ENCODE measurements at regions not wholly inside any gene's neighbourhood (a gene's known extent, or its start where the extent isn't known, plus 50 kb on each side); places are given as distances from the start of the nearest gene placed in this dataset.
"Not testable (repeated sequence)": the region's sequence is repeated elsewhere in the genome, so short reads cannot be mapped to it uniquely, and the experiment has no call there.

DNA sequence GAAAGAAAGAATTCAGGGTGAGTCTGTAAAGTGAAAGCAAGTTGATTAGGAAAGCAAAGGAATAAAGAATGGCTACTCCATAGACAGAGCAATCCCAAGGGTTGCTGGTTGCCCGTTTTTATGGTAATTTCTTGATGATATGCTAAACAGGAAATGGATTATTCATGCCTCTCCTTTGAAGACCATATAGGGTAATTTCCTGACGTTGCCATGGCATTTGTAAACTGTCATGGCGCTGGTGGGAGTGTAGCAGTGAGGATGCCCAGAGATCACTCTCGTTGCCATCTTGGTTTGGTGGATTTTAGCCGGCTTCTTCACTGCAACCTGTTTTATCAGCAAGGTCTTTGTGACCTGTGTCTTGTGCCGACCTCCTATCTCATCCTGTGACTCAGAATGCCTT is 287.4 kb upstream of the ERCC4 start:
- not testable (repeated sequence) for DNase-seq

DNA sequence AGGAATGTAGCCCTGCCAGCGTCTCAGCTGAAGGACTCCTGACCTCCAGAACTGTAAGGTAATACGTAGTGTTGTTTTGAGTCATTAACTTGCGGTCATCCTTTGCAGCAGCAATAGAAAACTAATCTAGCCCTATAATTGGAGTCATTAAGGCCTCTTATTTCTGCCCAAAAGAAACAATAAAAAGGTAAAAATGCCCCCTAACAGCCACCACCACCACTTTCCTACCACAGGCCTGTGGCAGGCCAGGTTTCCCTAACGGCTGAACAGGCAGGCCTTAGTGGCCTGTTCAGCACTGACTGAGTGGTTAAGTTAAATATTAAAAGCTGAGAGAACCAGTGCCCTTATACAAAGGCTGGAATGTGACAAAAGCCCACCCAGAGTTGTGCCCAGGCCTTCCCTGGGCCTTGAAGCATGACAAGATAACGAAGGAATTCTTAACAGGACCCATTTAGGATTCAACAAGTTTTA is 286.5 kb upstream of the ERCC4 start:
- no peak for DNase-seq

DNA sequence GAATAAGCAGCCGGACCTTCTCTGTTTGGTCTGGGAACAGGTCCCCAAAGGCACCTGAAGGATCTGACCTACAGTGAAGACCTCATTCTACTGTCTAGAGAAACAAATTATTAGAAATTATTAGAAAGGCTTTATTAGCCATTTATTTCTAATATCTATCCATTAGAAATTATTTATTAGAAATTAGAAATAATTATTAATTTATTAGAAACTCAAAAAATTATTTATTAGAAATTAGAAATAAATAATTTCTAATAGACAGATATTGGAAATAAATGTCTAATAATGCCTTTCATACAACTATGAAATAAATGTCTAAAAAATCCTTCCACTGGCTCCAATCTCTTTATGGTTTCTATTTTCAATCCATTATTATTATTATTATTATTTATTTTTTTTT is 285.7 kb upstream of the ERCC4 start:
- DNase-seq: no peak

DNA sequence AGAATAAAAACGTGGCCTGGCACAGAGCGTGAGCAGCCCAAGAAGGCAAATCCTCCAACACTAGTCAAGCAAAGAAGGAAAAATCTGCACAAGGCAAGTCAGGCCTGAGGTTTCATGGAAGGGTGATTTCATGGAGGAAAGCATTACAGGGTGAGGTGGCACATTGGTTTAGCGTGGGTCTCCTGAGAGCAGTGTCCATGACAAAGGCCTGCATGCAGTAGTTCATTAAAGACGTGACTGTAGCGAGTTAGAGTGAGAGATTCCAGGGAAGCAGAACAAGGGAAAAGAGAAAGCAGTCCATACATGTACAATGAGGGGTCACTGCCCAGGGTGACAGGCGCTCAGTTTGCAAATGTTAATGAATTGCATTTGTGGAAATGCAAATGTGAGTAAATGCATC is 285.0 kb upstream of the ERCC4 start:
- no peak for DNase-seq

DNA sequence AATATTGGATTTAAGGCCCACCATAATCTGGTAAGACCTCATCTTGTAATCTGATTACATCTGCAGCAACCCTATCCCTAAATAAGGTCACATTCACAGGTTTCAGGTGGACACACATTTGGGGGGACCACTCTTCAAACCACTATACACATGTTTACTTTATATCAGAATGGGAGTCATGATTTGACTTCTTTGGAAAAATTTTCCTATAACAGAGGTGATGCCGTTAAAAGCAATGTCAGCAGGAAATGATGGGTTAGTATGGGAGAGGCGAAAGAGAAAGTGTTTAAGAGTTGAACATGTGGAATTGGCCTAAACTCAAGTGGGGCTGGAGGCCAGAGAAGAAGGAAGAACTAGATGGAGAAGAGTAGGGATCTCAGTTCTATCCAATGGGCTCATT is 281.7 kb upstream of the ERCC4 start:
- no peak for DNase-seq

DNA sequence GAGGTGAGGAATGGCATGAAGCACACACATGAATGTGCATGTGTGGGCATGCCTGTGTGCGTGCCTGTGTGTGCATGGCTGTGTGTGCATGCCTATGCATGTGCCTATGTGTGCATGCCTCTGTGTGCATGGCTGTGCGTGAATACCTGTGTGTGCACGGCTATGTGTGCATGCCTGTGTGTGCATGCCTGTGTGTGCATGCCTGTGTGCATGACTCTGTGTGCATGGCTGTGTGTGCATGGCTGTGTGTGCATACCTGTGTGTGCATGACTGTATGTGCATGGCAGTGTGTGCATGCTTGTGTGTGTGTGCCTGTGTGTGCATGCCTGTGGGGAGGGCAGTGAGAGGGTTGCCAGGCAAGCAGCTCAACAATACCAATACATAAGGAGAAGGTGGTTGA is 276.5 kb upstream of the ERCC4 start:
- DNase-seq: no peak

DNA sequence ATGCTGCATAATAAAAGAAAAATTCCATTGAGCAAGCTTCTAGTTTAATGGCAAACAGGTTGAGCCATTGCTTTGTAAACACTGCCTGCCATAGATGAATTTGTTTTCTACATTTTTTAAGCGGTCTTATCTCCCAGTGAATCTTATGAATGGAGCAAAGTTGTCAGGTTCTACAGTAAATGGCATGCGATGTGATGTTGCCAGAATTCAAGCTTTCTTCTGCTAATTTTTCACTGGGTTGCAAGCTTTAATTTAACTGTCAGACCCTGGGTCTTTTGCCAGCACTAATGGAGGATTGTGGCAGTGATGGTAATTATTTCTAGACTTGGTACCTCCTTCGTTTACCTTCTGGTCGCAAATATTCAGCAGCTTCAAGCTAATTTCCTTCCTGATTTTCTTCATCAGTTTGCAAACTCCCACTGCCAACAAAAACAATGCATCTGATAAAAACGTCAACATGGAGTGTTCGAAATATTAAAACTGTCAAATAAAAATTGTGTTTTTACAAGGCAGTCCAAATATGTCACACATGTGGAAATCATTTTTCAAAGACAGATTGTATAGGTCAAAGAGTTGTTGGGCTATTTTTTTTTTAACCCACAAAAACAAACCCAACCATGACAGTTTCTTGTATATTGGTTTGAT is 274.2 kb upstream of the ERCC4 start:
- no peak for DNase-seq

DNA sequence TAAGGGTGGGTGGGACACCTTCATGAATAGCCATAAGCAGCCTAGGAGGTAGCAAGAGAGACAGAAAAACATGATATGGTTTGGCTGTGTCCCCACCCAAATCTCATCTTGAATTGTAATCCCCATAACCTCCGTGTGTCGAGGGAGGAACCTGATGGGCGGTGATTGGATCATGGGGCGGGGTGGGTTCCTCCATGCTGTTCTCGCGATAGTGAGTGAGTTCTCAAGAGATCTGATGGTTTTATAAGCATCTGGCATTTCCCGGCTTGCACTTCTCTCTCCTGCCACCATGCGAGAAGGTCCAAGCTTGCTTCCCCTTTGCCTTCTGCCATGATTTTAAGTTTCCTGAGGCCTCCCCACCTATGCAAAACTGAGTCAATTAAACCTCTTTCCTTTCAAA is 259.1 kb upstream of the ERCC4 start:
- no peak for DNase-seq

DNA sequence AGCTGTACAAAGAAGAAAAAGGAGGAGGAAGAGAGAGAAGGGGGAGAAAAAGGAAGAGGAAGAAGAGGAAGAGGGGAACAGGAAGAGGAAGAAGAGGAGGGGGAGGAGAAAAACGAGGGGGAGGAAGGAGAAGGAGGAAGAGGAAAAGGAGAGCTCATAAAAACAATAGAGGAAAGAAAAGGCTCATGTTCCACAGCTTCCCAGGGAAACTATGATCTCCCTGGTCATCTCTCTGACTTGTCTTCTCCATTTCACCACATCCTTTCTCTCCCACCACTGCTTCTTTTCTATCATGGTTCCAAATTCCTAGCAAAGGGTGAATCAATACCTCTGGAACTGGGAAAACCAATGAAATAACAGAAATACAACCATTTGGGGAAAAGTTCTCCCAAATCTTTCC is 254.1 kb upstream of the ERCC4 start:
- DNase-seq: no peak

DNA sequence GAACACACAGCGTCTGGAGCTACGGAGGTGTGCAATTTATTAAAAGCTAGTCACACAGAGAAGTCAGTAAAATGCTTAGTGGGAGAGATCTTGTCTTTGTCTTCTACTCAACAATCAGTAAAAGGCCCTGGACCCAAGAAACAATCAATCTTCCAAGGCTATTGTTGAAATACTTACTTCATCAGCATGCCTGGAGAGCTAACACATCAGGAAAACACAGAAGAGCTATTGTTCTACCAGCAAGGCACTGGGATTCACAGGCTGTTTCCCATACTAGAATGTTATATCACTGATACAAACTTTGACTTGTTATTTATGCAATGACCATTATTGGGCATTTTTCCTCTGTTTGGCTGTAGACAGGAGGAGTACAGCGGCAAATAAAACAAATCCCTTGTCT is 247.8 kb upstream of the ERCC4 start:
- no peak for DNase-seq

DNA sequence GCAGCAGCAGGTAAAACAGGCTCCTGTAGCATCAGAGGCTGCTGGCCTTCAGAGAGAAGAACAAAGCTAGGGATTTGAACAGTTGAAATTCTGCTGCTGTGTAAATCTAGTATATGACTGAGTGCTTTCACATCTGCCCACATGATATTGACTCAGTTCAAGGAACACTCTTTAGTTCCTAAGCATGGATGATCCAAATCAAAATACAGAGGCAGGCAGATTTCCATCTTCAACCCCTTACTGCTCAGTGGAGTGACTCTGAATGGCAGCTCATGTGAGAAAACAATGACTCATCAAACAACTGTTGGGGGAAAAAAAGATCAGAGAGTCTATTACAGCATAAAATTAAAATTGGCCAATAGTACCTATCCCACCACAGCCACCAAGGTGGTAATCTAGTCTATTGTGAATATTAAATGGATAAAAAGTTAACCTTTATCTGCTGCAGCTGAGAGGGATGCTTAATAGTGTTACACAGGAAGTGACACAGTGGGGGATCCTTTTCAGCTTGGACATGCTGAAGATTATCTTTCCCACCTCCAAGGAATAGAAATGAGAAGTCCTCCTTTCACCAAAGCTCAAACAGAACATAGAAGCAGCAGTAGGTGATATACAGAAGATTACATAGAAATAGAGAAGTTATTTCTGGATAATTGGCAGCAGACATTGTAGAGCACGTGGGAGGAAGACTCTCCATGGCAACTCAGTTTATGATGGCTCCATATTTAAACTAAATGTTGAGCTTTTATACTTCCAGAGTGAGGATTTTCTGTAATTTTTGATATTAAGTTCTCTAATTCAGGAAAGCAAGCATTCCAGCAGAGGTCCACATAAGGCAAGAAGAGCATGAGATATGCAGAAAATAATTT is 239.7 kb upstream of the ERCC4 start:
- no peak for DNase-seq

DNA sequence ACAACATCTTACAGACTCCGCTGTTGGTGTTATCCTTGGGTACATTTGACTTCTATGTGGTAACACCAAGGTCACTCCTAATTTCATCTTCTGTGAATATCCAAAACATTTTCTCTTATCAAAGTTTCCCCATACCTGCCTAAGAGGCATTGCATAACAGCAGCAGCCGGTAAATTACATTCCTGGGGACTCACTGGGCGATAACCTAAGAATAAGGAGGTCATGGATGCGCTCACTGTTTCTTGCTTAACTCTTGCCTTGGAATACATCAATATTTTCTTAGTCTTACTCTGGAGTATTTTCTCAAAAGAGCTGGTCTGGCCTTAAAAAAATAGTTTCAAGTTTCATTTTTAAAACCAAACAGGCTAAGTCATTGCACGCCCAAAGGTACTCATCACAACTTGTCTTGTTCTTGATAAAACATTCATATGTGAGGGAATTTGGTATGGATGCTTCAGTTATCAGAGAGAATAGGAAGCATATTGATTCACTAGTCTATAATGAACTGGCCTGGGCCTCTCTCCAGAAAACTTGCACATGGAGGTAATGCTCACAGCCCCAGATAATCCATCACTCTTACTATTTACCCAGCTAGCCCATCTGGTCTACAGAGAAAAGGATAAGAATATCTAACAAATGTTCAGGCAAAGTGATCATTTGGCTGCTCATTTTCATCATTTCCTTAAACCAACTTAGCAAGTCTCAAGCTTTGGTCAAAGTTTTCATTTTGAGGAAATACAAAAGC is 235.0 kb upstream of the ERCC4 start:
- DNase-seq: no peak

DNA sequence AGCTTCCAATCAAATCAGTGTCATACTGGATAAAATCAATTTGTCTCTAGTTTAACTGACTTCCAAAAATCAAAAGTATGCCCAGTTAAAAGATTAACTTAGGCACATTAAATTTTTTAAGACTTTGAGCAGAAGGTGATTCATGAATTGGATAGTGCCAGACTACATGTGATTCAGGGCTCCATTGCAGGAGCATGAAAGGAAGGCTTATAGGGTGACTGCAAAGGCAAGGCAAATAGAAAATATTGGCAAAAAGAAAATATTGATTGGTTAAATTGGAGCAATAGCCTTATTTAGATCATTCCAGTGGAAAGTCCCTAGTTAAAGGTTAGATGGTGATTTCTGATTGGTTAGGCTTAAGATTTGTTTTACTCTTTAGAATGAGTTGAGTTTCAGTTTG is 223.9 kb upstream of the ERCC4 start:
- DNase-seq: no peak

DNA sequence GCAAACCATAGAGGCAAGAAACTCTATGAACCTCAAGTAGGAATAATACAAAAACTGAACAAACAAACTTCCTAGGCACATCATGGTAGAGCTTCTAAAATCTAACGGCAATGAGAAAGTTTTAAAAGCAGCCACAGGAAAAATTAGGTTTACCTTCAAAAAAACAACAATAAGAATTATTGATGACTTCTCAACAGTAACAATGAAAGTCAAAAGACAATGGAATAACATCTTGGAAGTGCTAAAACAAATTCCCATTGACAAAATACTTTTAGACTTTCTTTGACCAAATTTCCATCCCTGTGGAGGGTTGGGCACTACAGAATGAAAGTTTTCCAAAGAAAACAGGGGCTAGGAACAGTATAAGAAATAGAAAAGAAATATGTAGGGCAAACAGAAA is 222.9 kb upstream of the ERCC4 start:
- DNase-seq: no peak

DNA sequence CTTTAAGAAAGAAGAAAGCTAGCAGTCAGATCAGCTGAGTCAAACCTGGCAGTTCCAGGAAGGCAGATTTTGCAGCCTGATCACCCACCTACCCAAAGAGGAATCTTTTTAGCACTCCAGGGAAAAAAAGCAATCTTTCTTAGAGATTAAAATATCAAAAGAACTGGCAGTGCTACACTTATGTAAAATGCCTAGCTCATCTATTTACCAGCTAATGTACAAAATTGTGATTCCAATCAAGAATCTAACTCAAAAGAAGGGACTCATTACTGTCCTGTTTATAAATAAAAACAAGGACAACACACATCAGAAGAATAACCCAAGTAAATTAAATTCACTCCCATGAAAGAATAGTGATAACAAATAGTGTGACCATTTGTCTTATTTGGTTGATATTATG is 222.4 kb upstream of the ERCC4 start:
- DNase-seq: no peak

DNA sequence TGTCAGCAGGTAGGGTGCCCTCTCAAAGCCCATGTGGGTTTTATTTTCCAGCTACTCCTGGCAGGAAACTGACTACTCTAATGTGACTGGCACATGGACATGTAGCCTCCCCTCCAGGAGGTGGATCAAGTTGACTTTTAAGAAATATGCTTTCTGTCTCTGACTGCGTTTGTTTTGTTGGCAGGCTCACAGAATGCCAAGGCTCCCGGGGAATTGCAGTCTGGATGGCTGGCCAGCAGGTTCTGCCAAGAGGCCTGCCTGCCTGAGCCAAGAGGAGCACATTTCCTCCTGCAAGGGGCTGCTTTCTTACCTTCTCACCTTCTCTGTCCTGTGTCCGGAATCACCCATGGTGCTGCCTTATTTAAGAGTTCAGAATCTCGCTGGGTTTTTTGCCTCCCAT is 217.3 kb upstream of the ERCC4 start:
- DNase-seq: no peak

DNA sequence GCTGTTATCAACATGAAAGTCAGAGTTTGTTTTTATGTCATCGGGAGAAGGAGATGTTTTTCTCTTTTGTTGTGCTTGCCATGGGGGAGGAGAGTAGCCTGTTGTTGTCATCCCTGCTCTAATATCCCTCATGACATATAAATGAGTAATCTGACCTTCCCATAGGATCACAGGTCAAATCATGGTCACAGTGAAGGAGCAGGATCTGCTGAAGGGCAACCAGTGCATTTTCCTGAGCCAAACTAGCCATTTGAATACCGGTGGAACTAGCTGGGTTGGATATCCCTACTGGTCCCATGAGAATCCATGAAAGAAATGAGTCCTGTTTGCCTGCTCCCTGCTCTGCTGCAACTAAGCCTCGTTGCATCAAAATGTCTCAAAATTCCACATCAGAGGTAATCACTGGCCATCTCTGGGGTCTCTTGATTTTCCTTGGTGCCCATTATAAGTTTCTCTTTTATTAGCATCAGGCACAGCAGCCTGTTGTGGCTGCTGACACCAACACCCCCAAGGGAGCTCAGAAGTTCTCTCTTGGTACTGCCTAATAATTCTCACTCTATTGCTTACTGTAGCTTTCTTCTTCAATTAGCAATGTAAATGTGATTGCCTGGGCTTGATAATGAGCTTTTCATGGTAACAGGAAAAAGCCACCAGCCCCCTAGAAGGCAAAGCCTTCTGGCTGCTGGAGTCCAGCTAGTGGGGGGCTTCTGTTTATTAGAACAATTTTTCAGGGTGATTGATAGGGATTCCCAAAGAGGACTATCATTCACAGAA is 211.4 kb upstream of the ERCC4 start:
- DNase-seq: no peak

DNA sequence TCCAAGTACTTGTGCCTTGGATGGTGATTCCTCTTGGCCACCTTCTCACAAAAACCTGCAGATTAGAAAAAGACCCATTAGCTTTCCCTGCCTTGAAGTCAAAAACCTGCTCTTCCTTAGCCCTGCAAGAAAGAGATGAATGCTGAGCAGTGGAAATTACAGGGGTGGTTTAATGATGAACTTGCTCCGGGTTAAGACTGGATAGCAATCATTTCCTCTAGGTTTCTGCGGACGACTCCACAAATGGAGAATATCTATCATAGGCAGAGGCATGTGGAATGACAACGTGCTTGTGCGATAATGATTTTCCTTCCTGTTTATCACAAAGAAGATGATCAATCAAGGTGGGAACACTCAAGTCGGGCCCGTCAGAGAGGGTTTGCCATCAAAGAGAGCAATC is 201.2 kb upstream of the ERCC4 start:
- no peak for DNase-seq

DNA sequence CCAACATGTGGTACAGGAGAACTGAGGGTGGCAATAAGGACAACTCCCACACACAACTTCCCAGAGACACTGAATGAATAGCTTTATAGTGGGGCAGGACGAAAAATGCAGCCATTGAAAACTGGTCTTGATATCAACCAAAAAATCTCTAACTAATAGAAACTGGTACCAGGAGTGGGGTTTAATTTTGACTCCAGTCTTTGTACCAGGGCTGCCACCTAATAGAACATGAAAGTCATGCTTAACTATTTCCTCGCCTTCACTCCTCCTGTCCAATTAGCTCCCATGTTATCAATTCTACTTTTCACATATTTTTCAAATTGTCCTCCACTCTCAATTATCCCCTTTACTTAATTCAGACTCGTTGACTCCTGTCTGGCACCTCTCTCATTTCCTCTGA is 192.0 kb upstream of the ERCC4 start:
- DNase-seq: no peak

DNA sequence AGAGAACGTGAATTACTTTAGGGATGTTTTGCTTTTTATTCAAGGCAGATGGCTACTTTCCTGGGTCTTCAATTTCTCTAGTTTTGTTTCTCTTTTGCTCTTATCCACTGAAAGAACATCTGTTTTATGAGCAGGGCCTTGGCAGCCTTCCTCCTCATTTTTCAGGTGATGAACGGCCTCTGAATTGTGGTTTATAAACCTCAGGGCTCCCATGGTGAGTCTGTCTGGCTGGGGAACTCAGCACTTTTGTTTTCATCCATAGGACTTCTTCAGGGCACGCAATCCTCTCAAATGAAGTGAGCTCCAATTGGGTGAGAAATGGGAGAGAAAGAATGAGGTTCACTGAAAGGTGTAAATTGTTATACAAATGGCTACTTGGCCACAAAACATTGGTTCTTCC is 186.4 kb upstream of the ERCC4 start:
- DNase-seq: no peak

DNA sequence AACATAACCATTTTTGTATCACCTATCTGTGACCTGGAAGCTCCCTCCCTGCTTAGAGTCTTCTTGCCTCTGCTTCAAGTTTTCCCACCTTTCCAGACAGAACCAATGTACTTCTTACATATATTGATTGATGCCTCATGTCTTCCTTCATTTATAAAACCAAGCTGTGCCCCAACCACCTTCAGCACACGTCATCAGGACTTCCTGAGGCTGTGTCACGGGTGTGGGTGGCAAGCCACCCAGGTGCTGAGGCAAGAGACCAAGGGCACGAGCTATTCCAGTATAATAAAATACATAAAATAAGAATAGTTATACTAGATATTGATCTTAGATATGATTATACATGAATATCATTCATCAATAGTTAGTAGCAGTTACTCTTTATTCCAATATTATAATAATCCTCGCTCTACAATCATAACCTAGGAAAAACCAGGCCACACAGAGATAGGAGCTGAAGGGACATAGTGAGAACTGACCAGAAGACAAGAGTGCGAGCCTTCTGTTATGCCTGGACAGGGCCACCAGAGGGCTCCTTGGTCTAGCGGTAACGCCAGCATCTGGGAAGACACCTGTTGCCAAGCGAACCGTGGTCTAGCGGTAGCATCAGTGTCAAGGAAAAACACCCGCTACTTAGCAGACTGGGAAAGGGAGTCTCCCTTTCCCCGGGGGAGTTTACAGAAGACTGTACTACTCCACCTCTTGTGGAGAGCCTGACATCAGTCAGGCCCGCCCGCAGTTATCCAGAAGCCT is 180.2 kb upstream of the ERCC4 start:
- not testable (repeated sequence) for DNase-seq

DNA sequence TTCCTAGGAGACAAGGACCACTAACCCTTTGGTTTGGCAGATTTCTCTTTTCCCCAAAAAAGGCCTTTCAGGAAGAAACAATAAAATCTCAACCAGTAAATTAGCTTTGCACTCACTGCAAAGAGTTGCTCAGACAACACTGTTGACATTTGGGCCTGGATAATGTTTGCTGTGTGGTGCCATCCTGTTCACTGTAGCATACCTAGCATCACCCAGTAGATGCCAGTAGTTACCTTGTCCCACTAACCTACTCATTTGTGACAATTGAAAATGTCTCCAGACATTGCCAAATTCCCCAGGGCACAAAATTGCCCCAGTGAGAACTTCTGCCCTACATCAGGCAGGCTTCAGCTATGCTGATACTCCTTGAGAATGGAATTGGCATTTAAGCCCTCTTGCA is 177.0 kb upstream of the ERCC4 start:
- no peak for DNase-seq

Measured in SHP77 treated with DMSO at 0.1 percent for 48 hours (cell line).